Tibial nerve (tissue), 4 donors: ENCODE measurements at regions not wholly inside any gene's neighbourhood (a gene's known extent, or its start where the extent isn't known, plus 50 kb on each side); places are given as distances from the start of the nearest gene placed in this dataset.

ENCODE experiments used
- DNase-seq, 2 donors: peaks; one replicate each; pipeline ENCODE4 v3.0.0-alpha.2; 2019; ENCODE audit warnings: low spot score in 2 of 2
- H3K27ac ChIP-seq, 4 donors: fragments of 200-600 bp; sonication (generic) in 3 of 4; one replicate each; pipeline ENCODE4 v1.5.1; 2017 to 2019; ENCODE audit warnings: mild to moderate bottlenecking in 1 of 4
- H3K27me3 ChIP-seq, 2 donors: fragments of 200-600 bp; sonication (generic) in 1 of 2; one replicate each; pipeline versions ENCODE4 v1.5.1 to v1.6.0; 2017 to 2019
- H3K36me3 ChIP-seq, 3 donors: fragments of 200-600 bp; sonication (generic); one replicate each; pipeline ENCODE4 v1.5.1; 2018 to 2019
- H3K4me1 ChIP-seq, 4 donors: fragments of 200-600 bp; sonication (generic) in 3 of 4; one replicate each; pipeline ENCODE4 v1.5.1; 2017 to 2019
- H3K4me3 ChIP-seq, 4 donors: fragments of 200-600 bp; sonication (generic) in 3 of 4; one replicate each; pipeline ENCODE4 v1.5.1; 2017 to 2019; ENCODE audit warnings: mild to moderate bottlenecking in 1 of 4, moderate library complexity in 1 of 4
- H3K9me3 ChIP-seq, 4 donors: fragments of 200-600 bp; sonication (generic) in 3 of 4; one replicate each; pipeline ENCODE4 v1.5.1; 2017 to 2019
- CTCF ChIP-seq, 5 experiments: fragments of 200-600 bp in 3 of 5; fragments of 450-650 bp in 2 of 5; sonication (generic) in 3 of 5; IDR thresholded peaks; one replicate each; pipeline ENCODE4 v1.5.1; 2016 to 2019; ENCODE audit warnings: antibody characterized with exemption in 5 of 5, mild to moderate bottlenecking in 3 of 5, moderate library complexity in 2 of 5
- EP300 ChIP-seq, 2 donors: sonication (generic); formaldehyde crosslinking; IDR thresholded peaks; one replicate each; pipeline ENCODE4 v1.6.1; 2017; ENCODE audit warnings: antibody characterized with exemption in 2 of 2, mild to moderate bottlenecking in 1 of 2
- POLR2A ChIP-seq, 2 donors: fragments of 450-650 bp; IDR thresholded peaks; one replicate each; pipeline ENCODE4 v1.6.1; 2017; ENCODE audit warnings: antibody characterized with exemption in 2 of 2, mild to moderate bottlenecking in 2 of 2, moderate library complexity in 2 of 2
- WGBS, 2 donors: methylation state at CpG; one replicate each; pipeline ENCODE4 v1.1.5; 2018; 5-methylcytosine and 5-hydroxymethylcytosine counted together

GRCh38 chr11:103637295-103637694 is 399.1 kb upstream of the DDI1 start:
- 73 to 89% methylated on average over 2 of the region's 2 CpGs for WGBS, 2 donors
- no peak overlapping the region for H3K27ac ChIP-seq
- no peak for TF ChIP-seq POLR2A (IDR thresholded peaks at IDR 0.05)
- no peak for TF ChIP-seq CTCF (IDR thresholded peaks at IDR 0.05)
- TF ChIP-seq EP300 (IDR thresholded peaks at IDR 0.05), result no peak

GRCh38 chr11:103637831-103638230 is 398.6 kb upstream of the DDI1 start:
- TF ChIP-seq POLR2A (IDR thresholded peaks at IDR 0.05) (no peak), EP300 (IDR thresholded peaks at IDR 0.05) (no peak), CTCF (IDR thresholded peaks at IDR 0.05) (no peak)
- H3K27ac ChIP-seq, result no peak overlapping the region
- H3K9me3 ChIP-seq, result no peaks in the 10 kb centered on the region
- peaks cover 0 to 3% (median 0%) of the 10 kb centered on the region in 4 donors for H3K4me1 ChIP-seq
- no peak for DNase-seq
- no peaks in the 10 kb centered on the region for H3K27me3 ChIP-seq
- H3K36me3 ChIP-seq, result no peaks in the 10 kb centered on the region
- no peak overlapping the region for H3K4me3 ChIP-seq

More at GRCh38 chr11:103637295-103637694, 399.1 kb upstream of the DDI1 start:
- peaks cover 0 to 3% (median 0%) of the 10 kb centered on the region in 4 donors for H3K4me1 ChIP-seq
- H3K27me3 ChIP-seq, result no peaks in the 10 kb centered on the region
- no peaks in the 10 kb centered on the region for H3K36me3 ChIP-seq
- DNase-seq, result no peak
- H3K9me3 ChIP-seq, result no peaks in the 10 kb centered on the region
- H3K4me3 ChIP-seq, result no peak overlapping the region

GRCh38 chr11:103644676-103645075 is 391.8 kb upstream of the DDI1 start:
- H3K27me3 ChIP-seq, result no peaks in the 10 kb centered on the region
- H3K36me3 ChIP-seq, result no peaks in the 10 kb centered on the region
- no peak for DNase-seq
- TF ChIP-seq EP300 (IDR thresholded peaks at IDR 0.05), result no peak
- no peak for TF ChIP-seq POLR2A (IDR thresholded peaks at IDR 0.05)
- no peak for TF ChIP-seq CTCF (IDR thresholded peaks at IDR 0.05)
- no peak overlapping the region for H3K4me3 ChIP-seq
- WGBS, 2 donors, result 86 to 91% methylated on average over 20 of the region's 20 CpGs
- no peak overlapping the region for H3K27ac ChIP-seq
- H3K4me1 ChIP-seq, result no peaks in the 10 kb centered on the region
- H3K9me3 ChIP-seq, result no peaks in the 10 kb centered on the region

- Histone ChIP-seq H3K4me1 (no peaks in the 10 kb centered on the region), H3K9me3 (peaks cover 0 to 16% (median 0%) of the 10 kb centered on the region in 4 donors)
Observed at GRCh38 chr11:103648054-103648453, 388.4 kb upstream of the DDI1 start.

GRCh38 chr11:103648670-103649400 is 387.6 kb upstream of the DDI1 start:
- TF ChIP-seq CTCF (IDR thresholded peaks at IDR 0.05) (no peak), POLR2A (IDR thresholded peaks at IDR 0.05) (no peak), EP300 (IDR thresholded peaks at IDR 0.05) (no peak)
- no peaks in the 10 kb centered on the region for H3K27me3 ChIP-seq
- no peaks in the 10 kb centered on the region for H3K36me3 ChIP-seq
- WGBS, 2 donors, result 69 to 83% methylated on average over 1 of the region's 1 CpG
- no peaks in the 10 kb centered on the region for H3K4me1 ChIP-seq
- no peak overlapping the region for H3K27ac ChIP-seq
- H3K4me3 ChIP-seq, result no peak overlapping the region
- no peak for DNase-seq
- H3K9me3 ChIP-seq, result peaks cover 0 to 16% (median 0%) of the 10 kb centered on the region in 4 donors

More at GRCh38 chr11:103648054-103648453, 388.4 kb upstream of the DDI1 start:
- H3K4me3 ChIP-seq, result no peak overlapping the region
- no peak overlapping the region for H3K27ac ChIP-seq
- no peaks in the 10 kb centered on the region for H3K36me3 ChIP-seq
- no peaks in the 10 kb centered on the region for H3K27me3 ChIP-seq
- DNase-seq, result no peak
- TF ChIP-seq EP300 (IDR thresholded peaks at IDR 0.05), result no peak
